Body of pancreas (tissue), 4 donors: ENCODE measurements at regions not wholly inside any gene's neighbourhood (a gene's known extent, or its start where the extent isn't known, plus 50 kb on each side); places are given as distances from the start of the nearest gene placed in this dataset.

ENCODE experiments used
- ATAC-seq: fragments of 150-250 bp; one replicate; pipeline ENCODE4 v1.9.1; 2016
- DNase-seq, 4 donors: peaks; one replicate each; pipeline ENCODE4 v3.0.0-alpha.2; 2019
- H3K27ac ChIP-seq, 4 donors: fragments of 200-600 bp; sonication (generic); 1 replicate in 3 of 4; 2 replicates in 1 of 4; pipeline versions ENCODE4 v1.5.1 to v1.6.1; 2016 to 2019; ENCODE audit warnings: mild to moderate bottlenecking in 1 of 4, mixed read lengths in 1 of 4, moderate library complexity in 1 of 4
- H3K27me3 ChIP-seq, 2 donors: fragments of 200-600 bp; sonication (generic); one replicate each; pipeline ENCODE4 v1.6.0; 2016; ENCODE audit warnings: mild to moderate bottlenecking in 1 of 2
- H3K36me3 ChIP-seq, 2 donors: fragments of 200-600 bp; sonication (generic); replicated peaks in 1 of 2; 2 replicates each; pipeline ENCODE4 v1.5.1; 2016; ENCODE audit warnings: low read depth in 2 of 2; ENCODE audit not compliant: insufficient read depth in 1 of 2
- H3K4me1 ChIP-seq: fragments of 200-600 bp; sonication (generic); one replicate; pipeline ENCODE4 v1.6.0; 2016
- H3K4me3 ChIP-seq, 2 donors: fragments of 200-600 bp; sonication (generic); 1 replicate in 1 of 2; 2 replicates in 1 of 2; pipeline ENCODE4 v1.5.1; 2016 to 2019
- H3K9me3 ChIP-seq, 3 donors: fragments of 200-600 bp; sonication (generic); 1 replicate in 2 of 3; 2 replicates in 1 of 3; pipeline ENCODE4 v1.5.1; 2016
- POLR2A ChIP-seq, 3 donors: fragments of 450-650 bp; IDR thresholded peaks; one replicate each; pipeline ENCODE4 v1.6.1; 2016; ENCODE audit warnings: antibody characterized with exemption in 3 of 3, mild to moderate bottlenecking in 2 of 3
- WGBS, 2 donors: methylation state at CpG; one replicate each; pipeline ENCODE4 v1.1.5; 2017; 5-methylcytosine and 5-hydroxymethylcytosine counted together
- intact Hi-C: fragments of 100-400 bp; cut with DNase I; formaldehyde crosslinking; loops from one replicate; pipeline ENCODE4 v1.15.1; 2023
- TF ChIP-seq, protein P1 (sequence below), 7 experiments: fragments of 450-650 bp in 4 of 7; fragments of 200-600 bp in 3 of 7; sonication (generic) in 3 of 7; IDR thresholded peaks; one replicate each; pipeline ENCODE4 v1.5.1; 2016 to 2019; ENCODE audit warnings: antibody characterized with exemption in 7 of 7

DNA sequence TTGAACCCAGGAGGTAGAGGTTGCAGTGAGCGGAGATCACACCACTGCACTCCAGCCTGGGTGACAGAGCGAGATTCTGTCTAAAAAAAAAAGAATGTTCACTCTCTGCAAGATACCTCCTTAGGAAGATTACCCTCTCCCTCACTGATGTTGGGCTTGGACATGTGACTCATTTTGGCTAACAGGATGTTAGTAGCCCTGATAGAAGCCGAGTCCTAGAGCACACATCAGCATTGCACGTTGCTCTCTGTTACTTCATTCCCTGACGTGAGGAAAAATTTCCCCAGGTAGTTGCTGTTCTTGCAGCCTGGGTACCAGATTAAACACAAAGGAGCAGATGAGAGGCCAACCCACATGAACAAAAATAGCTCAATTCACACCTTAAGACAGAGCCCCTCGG, 78.1 kb upstream of the PRICKLE2 start:
- intact Hi-C loops, result no loop called here
- WGBS, 2 donors, result 93 to 94% methylated on average over 6 of the region's 6 CpGs
- H3K27me3 ChIP-seq, result no peaks in the 10 kb centered on the region
- no peak for DNase-seq
- no peak overlapping the region for H3K4me3 ChIP-seq
- no peaks in the 10 kb centered on the region for H3K9me3 ChIP-seq
- no peaks in the 10 kb centered on the region for H3K4me1 ChIP-seq
- H3K36me3 ChIP-seq, result no peaks in the 10 kb centered on the region
- H3K27ac ChIP-seq, result no peak overlapping the region
- no peak for ATAC-seq
- TF ChIP-seq, protein P1, sequence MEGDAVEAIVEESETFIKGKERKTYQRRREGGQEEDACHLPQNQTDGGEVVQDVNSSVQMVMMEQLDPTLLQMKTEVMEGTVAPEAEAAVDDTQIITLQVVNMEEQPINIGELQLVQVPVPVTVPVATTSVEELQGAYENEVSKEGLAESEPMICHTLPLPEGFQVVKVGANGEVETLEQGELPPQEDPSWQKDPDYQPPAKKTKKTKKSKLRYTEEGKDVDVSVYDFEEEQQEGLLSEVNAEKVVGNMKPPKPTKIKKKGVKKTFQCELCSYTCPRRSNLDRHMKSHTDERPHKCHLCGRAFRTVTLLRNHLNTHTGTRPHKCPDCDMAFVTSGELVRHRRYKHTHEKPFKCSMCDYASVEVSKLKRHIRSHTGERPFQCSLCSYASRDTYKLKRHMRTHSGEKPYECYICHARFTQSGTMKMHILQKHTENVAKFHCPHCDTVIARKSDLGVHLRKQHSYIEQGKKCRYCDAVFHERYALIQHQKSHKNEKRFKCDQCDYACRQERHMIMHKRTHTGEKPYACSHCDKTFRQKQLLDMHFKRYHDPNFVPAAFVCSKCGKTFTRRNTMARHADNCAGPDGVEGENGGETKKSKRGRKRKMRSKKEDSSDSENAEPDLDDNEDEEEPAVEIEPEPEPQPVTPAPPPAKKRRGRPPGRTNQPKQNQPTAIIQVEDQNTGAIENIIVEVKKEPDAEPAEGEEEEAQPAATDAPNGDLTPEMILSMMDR (IDR thresholded peaks at IDR 0.05), result no peak
- TF ChIP-seq POLR2A (IDR thresholded peaks at IDR 0.05), result no peak

- no peak for ATAC-seq
- Histone ChIP-seq H3K36me3 (no peaks in the 10 kb centered on the region), H3K9me3 (no peaks in the 10 kb centered on the region), H3K4me1 (no peaks in the 10 kb centered on the region), H3K27ac (no peak overlapping the region), H3K4me3 (no peak overlapping the region), H3K27me3 (no peaks in the 10 kb centered on the region)
- WGBS, 2 donors, result 59 to 92% methylated on average over 2 of the region's 2 CpGs
- intact Hi-C loops, result no loop called here
- TF ChIP-seq POLR2A (IDR thresholded peaks at IDR 0.05), result no peak
- TF ChIP-seq, protein P1 (IDR thresholded peaks at IDR 0.05), result no peak
- DNase-seq, result no peak
These were observed 76.2 kb upstream of the PRICKLE2 start for GRCh38 chr3:64301476-64301875.

- Histone ChIP-seq H3K9me3 (no peaks in the 10 kb centered on the region), H3K27me3 (no peaks in the 10 kb centered on the region), H3K4me1 (no peaks in the 10 kb centered on the region), H3K27ac (no peak overlapping the region), H3K36me3 (no peaks in the 10 kb centered on the region), H3K4me3 (no peak overlapping the region)
- no peak for DNase-seq
- intact Hi-C loops, result no loop called here
- 8 to 19% methylated on average over 1 of the region's 1 CpG for WGBS, 2 donors
- no peak for TF ChIP-seq POLR2A (IDR thresholded peaks at IDR 0.05)
- TF ChIP-seq, protein P1 (IDR thresholded peaks at IDR 0.05), result no peak
- ATAC-seq, result no peak
These were observed 75.6 kb upstream of the PRICKLE2 start for GRCh38 chr3:64300790-64301423.

DNA sequence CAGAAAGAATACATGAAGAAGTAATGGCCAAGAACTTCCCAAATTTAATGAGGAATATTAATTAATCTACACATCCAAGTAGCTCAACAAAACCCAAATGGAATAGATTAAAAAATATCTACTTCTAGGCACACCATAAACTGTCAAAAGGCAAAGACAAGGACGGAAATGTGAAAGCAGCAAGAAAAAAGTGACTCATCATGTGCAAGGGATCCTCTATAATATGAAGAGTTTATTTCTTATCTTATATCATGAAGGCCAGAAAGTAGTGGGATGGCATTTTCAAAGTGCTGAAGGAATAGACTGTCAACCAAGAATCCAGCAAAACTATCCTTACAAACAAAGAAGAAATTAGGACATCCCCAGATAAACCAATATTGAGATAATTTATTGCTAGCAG, 73.9 kb upstream of the PRICKLE2 start:
- intact Hi-C loops, result no loop called here
- WGBS, 2 donors, result 88 to 91% methylated on average over 1 of the region's 1 CpG
- no peaks in the 10 kb centered on the region for H3K36me3 ChIP-seq
- no peaks in the 10 kb centered on the region for H3K9me3 ChIP-seq
- ATAC-seq, result no peak
- no peak overlapping the region for H3K4me3 ChIP-seq
- no peaks in the 10 kb centered on the region for H3K27me3 ChIP-seq
- H3K4me1 ChIP-seq, result no peaks in the 10 kb centered on the region
- no peak for DNase-seq
- TF ChIP-seq, protein P1 (IDR thresholded peaks at IDR 0.05), result no peak
- TF ChIP-seq POLR2A (IDR thresholded peaks at IDR 0.05), result no peak
- no peak overlapping the region for H3K27ac ChIP-seq

DNA sequence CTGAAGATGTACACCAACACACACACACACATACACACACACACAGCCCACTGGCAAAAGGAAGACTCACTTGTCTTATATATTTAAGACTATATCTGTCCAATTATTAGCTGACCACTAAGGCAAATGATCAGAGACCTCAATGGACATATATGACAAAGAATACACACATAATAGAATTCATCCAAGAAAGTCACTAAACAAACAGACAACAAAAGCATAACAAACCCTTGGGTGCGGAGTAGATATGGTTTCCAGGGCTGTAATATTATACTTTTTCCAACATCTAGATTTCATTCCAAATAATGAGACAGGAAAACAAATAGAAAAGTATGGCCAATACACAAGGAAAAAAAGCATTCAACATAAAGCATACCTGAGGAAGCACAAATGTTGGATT, 72.3 kb upstream of the PRICKLE2 start:
- Histone ChIP-seq H3K27me3 (no peaks in the 10 kb centered on the region), H3K9me3 (no peaks in the 10 kb centered on the region), H3K36me3 (no peaks in the 10 kb centered on the region), H3K4me1 (no peaks in the 10 kb centered on the region), H3K27ac (no peak overlapping the region), H3K4me3 (no peak overlapping the region)
- DNase-seq (no peak), ATAC-seq (no peak)
- TF ChIP-seq POLR2A (IDR thresholded peaks at IDR 0.05), result no peak
- TF ChIP-seq, protein P1 (IDR thresholded peaks at IDR 0.05), result no peak
- intact Hi-C loops, result no loop called here
- WGBS, 2 donors, result 35 to 44% methylated on average over 1 of the region's 1 CpG
